Activated T-cell treated with anti-CD3 and anti-CD28 coated beads, Interleukin-2, amount 50 U/mL, for 72 hours (primary cell): ENCODE measurements at regions not wholly inside any gene's neighbourhood (a gene's known extent, or its start where the extent isn't known, plus 50 kb on each side); places are given as distances from the start of the nearest gene placed in this dataset.
A peak's percentile ranks its signal among the peaks of the same experiment; 100 is the strongest.

Experiments used
- ATAC-seq, 2 donors: fragments of 150-1000 bp; cut with Tn5 transposase; replicated peaks in 1 of 2; 2 replicates each; pipeline ENCODE4 v1.10.0; 2021; ENCODE audit warnings: moderate library complexity in 2 of 2, mild to moderate bottlenecking in 1 of 2
- DNase-seq, 2 donors: peaks; one replicate each; pipeline ENCODE4 v3.0.0; 2021 to 2022; ENCODE audit warnings: mixed read lengths in 1 of 2
- H3K27ac Mint-ChIP-seq: one replicate; pipeline ENCODE4 v1.8.0; 2022; ENCODE audit warnings: mild to moderate bottlenecking, moderate library complexity, mixed read lengths
- H3K27me3 Mint-ChIP-seq: one replicate; pipeline ENCODE4 v1.8.0; 2022; ENCODE audit warnings: low read depth, mixed read lengths
- H3K36me3 Mint-ChIP-seq, 2 donors: one replicate each; pipeline ENCODE4 v1.8.0; 2022; ENCODE audit warnings: mixed read lengths in 2 of 2, mild to moderate bottlenecking in 1 of 2; ENCODE audit not compliant: insufficient read depth in 2 of 2
- H3K4me1 Mint-ChIP-seq: one replicate; pipeline ENCODE4 v1.8.0; 2022; ENCODE audit warnings: low read depth, mixed read lengths
- H3K4me3 Mint-ChIP-seq, 2 donors: one replicate each; pipeline ENCODE4 v1.8.0; 2022; ENCODE audit warnings: mild to moderate bottlenecking in 2 of 2, mixed read lengths in 2 of 2, moderate library complexity in 2 of 2
- H3K9me3 Mint-ChIP-seq, 2 donors: one replicate each; pipeline ENCODE4 v1.8.0; 2022; ENCODE audit warnings: mixed read lengths in 2 of 2

DNA sequence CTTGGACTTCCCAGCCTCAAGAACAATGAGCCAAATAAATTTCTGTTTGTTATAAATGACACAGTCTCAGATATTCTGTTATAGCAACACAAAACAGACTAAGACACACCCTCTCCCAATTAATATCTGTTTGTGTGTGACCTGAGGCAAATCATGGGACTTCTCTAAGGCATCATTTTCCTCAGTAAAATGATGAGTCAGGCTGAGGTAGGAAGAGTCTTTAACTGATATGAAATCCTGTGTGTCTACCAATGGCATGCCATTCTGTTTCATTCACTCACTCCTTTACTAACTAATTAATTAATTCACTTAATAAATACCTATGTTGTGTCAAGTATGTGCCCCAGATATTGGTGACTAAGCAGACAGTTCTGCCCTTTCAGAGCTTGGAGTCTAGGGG is 258.4 kb upstream of the CRY1 start:
- H3K27me3 Mint-ChIP-seq, result no peaks in the 10 kb centered on the region

DNA sequence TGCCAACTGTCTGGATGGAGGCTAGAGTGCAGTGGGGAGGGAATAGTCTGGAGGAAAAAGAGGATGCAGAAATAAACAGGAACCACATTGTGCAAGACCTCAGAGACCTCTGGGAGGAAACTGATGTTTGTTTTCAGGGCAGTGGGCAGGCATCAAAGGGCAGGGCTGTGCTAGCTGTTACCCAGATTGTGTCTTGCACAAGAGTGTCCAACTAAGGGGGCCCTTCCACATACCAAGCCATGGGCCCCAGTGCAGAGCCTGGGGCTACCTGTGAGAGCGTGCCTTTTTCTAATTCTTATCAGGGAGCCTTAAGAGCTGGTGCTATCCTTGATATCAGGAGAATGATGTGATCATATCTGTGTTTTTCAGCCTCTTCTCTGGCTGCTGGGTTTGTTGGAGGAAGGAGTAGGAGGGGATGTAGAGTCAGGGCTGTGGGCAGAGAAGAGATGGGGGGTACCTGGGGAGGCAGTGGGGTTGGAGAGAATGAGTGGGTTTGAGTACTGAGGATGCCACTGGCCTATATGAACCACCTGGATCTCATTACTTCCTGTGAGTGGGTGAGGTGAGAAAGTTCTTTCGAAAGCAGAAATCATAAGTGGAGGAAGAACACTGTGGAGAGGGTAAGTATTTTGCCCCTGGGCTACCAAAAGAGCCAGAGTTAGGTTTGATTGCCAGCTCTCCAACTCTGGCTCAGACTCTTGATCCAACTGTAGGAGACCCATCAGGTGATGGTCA is 259.2 kb upstream of the CRY1 start:
- peaks cover 3 to 4% of the 10 kb centered on the region in 2 donors for H3K36me3 Mint-ChIP-seq
- H3K9me3 Mint-ChIP-seq, result peaks cover 0 to 3% of the 10 kb centered on the region in 2 donors
- peak; percentile 34 to 59 for DNase-seq
- peak; percentile 83 to 90 for ATAC-seq
- peaks cover 64% of the 10 kb centered on the region for H3K4me1 Mint-ChIP-seq
- peak overlapping the region; percentile 24 for H3K27ac Mint-ChIP-seq
- no peaks in the 10 kb centered on the region for H3K27me3 Mint-ChIP-seq
- peak overlapping the region; percentile 49 to 58 for H3K4me3 Mint-ChIP-seq

More for the DNA sequence above, 258.4 kb upstream of the CRY1 start:
- peak overlapping the region; percentile 25 for H3K27ac Mint-ChIP-seq
- H3K4me1 Mint-ChIP-seq, result peaks cover 61% of the 10 kb centered on the region
- ATAC-seq (no peak), DNase-seq (no peak)
- peak overlapping the region; percentile 49 to 58 for H3K4me3 Mint-ChIP-seq
- H3K36me3 Mint-ChIP-seq, result peaks cover 6 to 7% of the 10 kb centered on the region in 2 donors
- H3K9me3 Mint-ChIP-seq, result peaks cover 0 to 7% of the 10 kb centered on the region in 2 donors

DNA sequence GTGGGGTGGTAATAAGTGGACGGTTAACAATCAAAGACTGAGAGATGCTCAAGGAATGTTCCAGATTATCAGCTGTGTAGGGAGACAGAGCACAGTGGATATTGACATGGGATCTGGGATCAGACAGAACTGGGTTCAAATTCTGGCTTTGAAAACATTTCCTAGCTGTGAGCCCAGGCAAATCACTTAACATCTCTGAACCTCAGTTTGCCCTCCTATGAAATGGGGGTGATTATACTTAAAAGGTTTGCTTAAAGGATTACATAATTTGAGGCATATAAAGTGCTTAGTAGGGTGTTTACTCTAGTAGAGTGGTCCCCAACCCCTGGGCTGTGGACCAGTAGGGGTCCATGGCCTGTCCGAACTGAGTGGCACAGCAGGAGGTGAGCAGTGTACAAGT is 260.0 kb upstream of the CRY1 start:
- H3K4me1 Mint-ChIP-seq, result peaks cover 60% of the 10 kb centered on the region
- no peak overlapping the region for H3K27ac Mint-ChIP-seq
- no peaks in the 10 kb centered on the region for H3K27me3 Mint-ChIP-seq
- peaks cover 0 to 2% of the 10 kb centered on the region in 2 donors for H3K36me3 Mint-ChIP-seq
- H3K4me3 Mint-ChIP-seq, result peak overlapping the region; percentile 49 to 58
- DNase-seq (no peak), ATAC-seq (no peak)
- H3K9me3 Mint-ChIP-seq, result no peaks in the 10 kb centered on the region

DNA sequence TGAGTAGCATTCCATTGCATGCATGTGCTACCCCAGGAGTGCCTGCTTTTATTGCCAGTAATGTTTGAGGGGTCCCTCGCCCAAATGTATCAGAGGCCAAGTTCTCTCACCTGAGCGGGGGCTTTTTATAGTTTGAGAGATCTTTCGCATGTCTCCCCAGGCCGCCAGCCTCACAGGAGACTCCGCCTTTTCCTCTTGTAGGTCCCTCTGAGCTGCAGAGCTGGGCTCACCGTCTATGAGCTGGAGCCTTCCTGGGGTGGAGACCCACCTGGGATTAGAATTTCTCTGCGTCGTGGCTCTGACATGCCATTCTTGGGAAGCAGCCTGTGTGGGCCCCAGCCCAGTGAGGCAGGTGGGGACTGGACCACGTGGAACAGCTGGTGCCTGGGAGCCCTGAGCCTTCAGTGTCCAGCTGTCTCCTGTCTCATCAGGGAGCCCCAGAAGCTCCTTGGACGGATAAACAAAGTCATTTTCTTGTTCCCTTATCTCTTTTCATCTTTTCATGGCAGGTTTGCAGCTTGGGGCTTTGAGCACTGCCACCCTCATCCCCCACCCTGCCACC is 261.7 kb upstream of the CRY1 start:
- H3K9me3 Mint-ChIP-seq, result no peaks in the 10 kb centered on the region
- H3K4me3 Mint-ChIP-seq, result no peak overlapping the region
- peaks cover 0 to 2% of the 10 kb centered on the region in 2 donors for H3K36me3 Mint-ChIP-seq
- DNase-seq (no peak), ATAC-seq (no peak)
- no peaks in the 10 kb centered on the region for H3K27me3 Mint-ChIP-seq
- H3K4me1 Mint-ChIP-seq, result peaks cover 58% of the 10 kb centered on the region
- no peak overlapping the region for H3K27ac Mint-ChIP-seq

DNA sequence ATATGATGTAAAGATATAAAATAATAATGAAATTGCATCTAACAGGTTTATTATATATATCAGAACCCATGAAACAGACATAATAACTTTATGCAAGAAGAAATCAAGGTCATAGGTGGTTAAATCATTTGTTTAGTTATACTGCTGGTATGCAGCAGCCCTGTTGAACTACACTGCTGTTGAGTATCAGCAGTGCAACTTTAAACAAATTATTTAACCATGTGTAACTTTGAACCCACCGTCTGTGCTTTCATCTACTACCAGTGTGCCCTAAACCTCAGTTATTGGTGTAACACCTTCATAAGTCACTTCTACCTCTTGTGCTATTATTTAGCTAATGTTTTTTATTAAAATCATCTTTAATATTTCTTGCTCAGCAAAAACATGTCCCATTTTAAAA is 262.3 kb upstream of the CRY1 start:
- DNase-seq (no peak), ATAC-seq (no peak)
- Mint-ChIP-seq H3K4me3 (no peak overlapping the region), H3K36me3 (peaks cover 0 to 2% of the 10 kb centered on the region in 2 donors), H3K4me1 (peaks cover 58% of the 10 kb centered on the region), H3K9me3 (no peaks in the 10 kb centered on the region), H3K27ac (no peak overlapping the region), H3K27me3 (no peaks in the 10 kb centered on the region)

DNA sequence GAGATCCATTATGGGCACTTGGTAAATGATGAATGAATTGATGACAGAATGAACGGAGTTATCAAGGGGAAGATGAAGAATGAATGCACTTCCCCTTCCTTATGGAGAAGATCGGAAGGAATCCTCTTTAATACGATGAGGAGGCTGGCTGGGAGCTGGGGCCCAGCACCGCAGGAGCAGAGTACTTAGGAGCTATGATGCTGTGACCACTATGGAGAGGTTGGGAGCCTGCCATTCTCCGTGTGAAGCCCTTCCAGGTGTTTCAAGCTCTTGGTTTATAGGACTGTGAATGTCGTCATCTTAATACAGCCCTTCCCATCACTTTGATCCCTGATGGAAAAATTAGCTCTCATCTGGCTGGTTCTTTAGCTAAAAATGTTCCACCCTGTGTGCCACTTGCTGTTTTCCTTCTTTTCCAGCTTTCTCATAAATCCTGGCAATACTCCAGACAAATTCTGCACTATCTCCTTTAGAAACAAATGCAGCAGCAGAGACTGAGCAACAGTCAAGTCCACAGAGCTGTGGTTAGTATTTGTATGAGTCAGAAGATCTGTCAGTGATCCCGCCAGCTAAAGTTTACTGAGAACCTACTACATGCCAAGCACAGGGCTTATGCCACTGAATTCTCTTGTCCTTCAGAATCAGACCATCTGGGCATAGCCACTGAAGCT is 263.1 kb upstream of the CRY1 start:
- ATAC-seq (peak; percentile 84 to 86), DNase-seq (peak in 1 of 2 donors; percentile 30)
- Mint-ChIP-seq H3K4me3 (no peak overlapping the region), H3K36me3 (peaks cover 0 to 2% of the 10 kb centered on the region in 2 donors), H3K9me3 (no peaks in the 10 kb centered on the region), H3K4me1 (peaks cover 56% of the 10 kb centered on the region), H3K27me3 (no peaks in the 10 kb centered on the region), H3K27ac (no peak overlapping the region)

DNA sequence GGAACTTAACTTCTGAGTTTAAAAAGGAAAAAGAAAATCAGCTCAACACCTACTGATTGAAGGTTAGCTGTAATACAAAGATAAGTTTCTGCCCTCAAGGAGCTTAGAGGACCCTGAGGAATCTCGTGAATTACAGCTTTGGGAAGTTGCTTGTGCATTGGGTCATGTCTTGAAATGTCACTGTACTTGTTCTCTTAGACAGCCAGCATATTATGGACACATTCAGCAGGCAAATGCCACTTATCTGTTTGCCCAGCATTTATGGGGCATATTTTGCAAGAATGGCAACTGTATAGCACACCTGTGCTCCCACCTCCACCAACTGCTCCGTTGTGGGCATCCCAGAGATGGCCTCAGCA is 263.6 kb upstream of the CRY1 start:
- no peaks in the 10 kb centered on the region for H3K27me3 Mint-ChIP-seq
- H3K9me3 Mint-ChIP-seq, result no peaks in the 10 kb centered on the region
- no peak overlapping the region for H3K4me3 Mint-ChIP-seq
- peaks cover 51% of the 10 kb centered on the region for H3K4me1 Mint-ChIP-seq
- H3K27ac Mint-ChIP-seq, result no peak overlapping the region
- no peak for ATAC-seq
- no peak for DNase-seq
- peaks cover 0 to 2% of the 10 kb centered on the region in 2 donors for H3K36me3 Mint-ChIP-seq

DNA sequence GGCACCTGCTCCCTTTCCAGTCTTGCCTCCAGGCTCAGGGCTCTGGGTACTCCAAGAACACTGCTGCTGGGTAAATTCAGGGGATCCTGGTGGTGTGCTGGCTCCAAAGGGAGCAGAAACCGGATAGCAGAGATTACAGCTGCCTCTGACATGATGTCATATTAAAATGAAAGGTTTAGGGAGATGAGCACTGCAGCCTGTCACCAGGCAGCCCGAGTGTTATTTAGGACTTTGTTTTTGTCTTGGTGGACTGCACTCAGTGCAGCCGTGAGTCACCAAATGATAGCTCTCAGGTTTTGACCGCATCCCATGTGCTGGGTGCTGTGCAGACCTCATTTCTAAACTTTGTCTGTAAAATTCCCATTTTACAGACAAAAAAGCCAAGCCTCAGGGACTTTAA is 266.0 kb upstream of the CRY1 start:
- ATAC-seq (peak in 1 of 2 donors; percentile 57), DNase-seq (no peak)
- Mint-ChIP-seq H3K9me3 (no peaks in the 10 kb centered on the region), H3K27me3 (no peaks in the 10 kb centered on the region), H3K36me3 (peaks cover 0 to 2% of the 10 kb centered on the region in 2 donors), H3K4me3 (no peak overlapping the region), H3K27ac (no peak overlapping the region), H3K4me1 (peaks cover 36% of the 10 kb centered on the region)

DNA sequence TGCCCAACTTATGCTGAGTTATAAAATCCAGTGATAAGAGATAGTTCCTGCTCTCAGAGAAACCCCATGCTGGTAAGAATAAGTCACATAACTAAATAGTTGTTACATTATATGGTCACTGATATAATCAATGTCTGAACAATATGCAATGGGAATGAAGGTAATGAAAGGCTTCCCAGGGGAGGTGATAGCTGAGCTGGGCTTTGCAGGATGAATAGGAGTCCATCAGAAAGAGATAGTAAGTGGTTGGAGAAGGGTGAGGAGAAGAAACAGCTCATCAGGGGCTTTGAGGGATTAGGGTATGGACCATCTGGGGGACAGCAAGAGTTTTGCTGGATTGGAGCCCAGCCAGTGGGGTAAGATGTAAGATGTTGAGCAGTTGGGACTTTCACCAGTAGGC is 266.7 kb upstream of the CRY1 start:
- Mint-ChIP-seq H3K9me3 (no peaks in the 10 kb centered on the region), H3K36me3 (peaks cover 0 to 2% of the 10 kb centered on the region in 2 donors), H3K4me3 (no peak overlapping the region), H3K27me3 (no peaks in the 10 kb centered on the region), H3K27ac (no peak overlapping the region), H3K4me1 (peaks cover 29% of the 10 kb centered on the region)
- DNase-seq, result no peak
- no peak for ATAC-seq

DNA sequence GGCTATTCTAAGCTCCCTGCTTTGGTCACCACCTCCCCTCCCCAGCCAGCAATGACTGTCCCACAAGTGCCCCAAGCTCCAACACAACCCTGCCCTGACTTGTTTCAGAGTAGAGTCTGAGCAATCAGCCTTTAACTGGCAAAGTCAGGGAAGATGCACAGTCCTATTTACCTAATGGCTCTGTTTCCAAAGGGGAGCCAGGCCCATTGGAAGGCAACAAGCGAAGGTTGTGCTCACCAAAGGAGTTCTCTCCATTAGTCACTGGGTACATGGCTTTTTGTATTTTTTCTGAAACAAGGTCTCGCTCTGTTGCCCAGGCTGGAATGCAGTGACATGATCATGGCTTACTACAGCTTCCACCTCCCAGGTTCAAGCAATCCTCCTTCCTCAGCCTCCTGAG is 267.1 kb upstream of the CRY1 start:
- no peaks in the 10 kb centered on the region for H3K27me3 Mint-ChIP-seq
- H3K4me1 Mint-ChIP-seq, result peaks cover 25% of the 10 kb centered on the region
- no peak overlapping the region for H3K4me3 Mint-ChIP-seq
- ATAC-seq (no peak), DNase-seq (no peak)
- no peaks in the 10 kb centered on the region for H3K9me3 Mint-ChIP-seq
- peaks cover 0 to 2% of the 10 kb centered on the region in 2 donors for H3K36me3 Mint-ChIP-seq
- no peak overlapping the region for H3K27ac Mint-ChIP-seq

DNA sequence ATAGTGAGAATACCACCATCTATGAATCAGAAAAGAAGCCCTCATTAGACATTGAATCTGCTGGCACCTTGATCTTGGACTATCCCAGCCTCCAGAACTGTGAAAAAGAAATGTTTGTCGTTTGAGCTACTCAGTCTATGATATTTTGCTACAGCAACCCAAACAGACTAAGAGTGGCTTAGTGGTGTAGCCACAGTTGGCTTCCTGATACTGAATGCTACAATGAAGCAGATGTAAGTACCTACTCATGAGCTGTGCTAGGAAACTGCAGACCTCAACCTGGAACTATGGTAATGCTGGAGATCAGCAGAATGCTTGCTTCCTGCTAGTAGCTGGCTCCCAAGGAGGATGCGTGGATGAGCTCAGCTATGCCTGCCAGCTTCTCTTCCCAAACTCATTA is 268.6 kb upstream of the CRY1 start:
- H3K27me3 Mint-ChIP-seq, result no peaks in the 10 kb centered on the region
- DNase-seq (no peak), ATAC-seq (no peak)
- peaks cover 0 to 2% of the 10 kb centered on the region in 2 donors for H3K36me3 Mint-ChIP-seq
- H3K27ac Mint-ChIP-seq, result no peak overlapping the region
- peaks cover 25% of the 10 kb centered on the region for H3K4me1 Mint-ChIP-seq
- no peak overlapping the region for H3K4me3 Mint-ChIP-seq
- H3K9me3 Mint-ChIP-seq, result no peaks in the 10 kb centered on the region

DNA sequence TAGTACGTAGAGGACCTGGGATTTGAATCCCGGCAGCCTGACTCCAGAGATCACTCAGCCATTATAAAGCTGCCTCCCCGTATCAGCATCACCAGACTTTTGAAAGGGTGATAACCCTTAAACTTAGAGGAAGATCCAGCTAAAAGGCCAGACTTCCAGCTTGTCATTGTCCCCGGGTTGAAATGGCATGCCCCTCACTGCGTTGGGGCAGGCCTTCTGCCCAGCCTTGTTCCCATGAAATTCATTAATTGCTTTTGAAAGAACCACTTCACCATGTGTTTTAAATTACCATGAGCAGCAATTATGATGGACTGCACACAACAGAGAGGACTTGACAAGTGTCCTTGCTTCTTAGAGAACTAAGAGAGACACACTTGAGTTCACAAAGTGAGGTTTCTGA is 269.6 kb upstream of the CRY1 start:
- Mint-ChIP-seq H3K36me3 (no peaks in the 10 kb centered on the region), H3K4me3 (no peak overlapping the region), H3K9me3 (no peaks in the 10 kb centered on the region), H3K27me3 (no peaks in the 10 kb centered on the region), H3K27ac (no peak overlapping the region), H3K4me1 (peaks cover 28% of the 10 kb centered on the region)
- DNase-seq (no peak), ATAC-seq (no peak)

DNA sequence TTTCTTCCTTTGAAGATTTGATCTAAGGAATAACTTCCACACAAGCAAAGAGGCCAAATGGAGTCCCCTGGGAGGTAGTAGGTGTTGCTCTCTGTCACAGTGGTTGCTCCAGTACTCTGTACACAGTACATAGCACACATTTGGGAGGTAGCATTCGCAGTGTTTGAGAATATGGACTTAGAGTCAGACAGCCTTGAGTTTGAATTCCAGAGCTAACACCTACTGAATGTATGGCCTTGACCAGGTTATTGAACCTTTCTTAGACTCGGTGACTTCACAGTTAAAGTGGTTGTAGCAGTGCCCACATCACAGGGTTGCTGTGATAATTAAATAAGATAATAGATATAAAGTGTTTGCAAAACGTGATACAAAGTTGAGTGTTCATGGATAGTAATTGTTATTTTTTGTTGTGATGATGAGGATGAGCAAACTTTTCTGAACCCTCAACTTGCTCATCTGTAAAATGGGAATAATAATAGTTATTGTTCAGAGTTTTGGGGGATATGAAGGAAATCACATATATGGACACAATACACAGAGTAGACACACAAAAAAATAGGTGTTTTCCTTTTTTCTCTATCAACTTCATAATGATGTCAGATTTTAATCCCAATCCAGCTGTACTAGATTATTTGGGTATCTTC is 271.6 kb upstream of the CRY1 start:
- no peaks in the 10 kb centered on the region for H3K36me3 Mint-ChIP-seq
- H3K27me3 Mint-ChIP-seq, result no peaks in the 10 kb centered on the region
- H3K9me3 Mint-ChIP-seq, result no peaks in the 10 kb centered on the region
- H3K4me3 Mint-ChIP-seq, result no peak overlapping the region
- H3K27ac Mint-ChIP-seq, result no peak overlapping the region
- no peak for DNase-seq
- H3K4me1 Mint-ChIP-seq, result peaks cover 40% of the 10 kb centered on the region
- no peak for ATAC-seq
